Thoracic aorta (tissue), 2 donors: ENCODE measurements at regions not wholly inside any gene's neighbourhood (a gene's known extent, or its start where the extent isn't known, plus 50 kb on each side); places are given as distances from the start of the nearest gene placed in this dataset.

Source experiments
- ATAC-seq: fragments of 150-250 bp; one replicate; pipeline ENCODE4 v1.8.0; 2017; ENCODE audit warnings: low read depth; ENCODE audit not compliant: insufficient number of reproducible peaks, low FRiP score
- DNase-seq: peaks from one replicate; pipeline ENCODE4 v3.0.0-alpha.2; 2020; ENCODE audit warnings: low spot score
- H3K27ac ChIP-seq, 2 donors: fragments of 200-600 bp; sonication (generic); 1 replicate in 1 of 2; 2 replicates in 1 of 2; pipeline ENCODE4 v1.5.1; 2016; ENCODE audit warnings: mild to moderate bottlenecking in 2 of 2, moderate library complexity in 2 of 2
- H3K27me3 ChIP-seq: fragments of 200-600 bp; sonication (generic); replicated peaks from 2 replicates; pipeline ENCODE4 v1.6.0; 2016; ENCODE audit warnings: mild to moderate bottlenecking; ENCODE audit not compliant: insufficient read depth
- H3K36me3 ChIP-seq: fragments of 200-600 bp; sonication (generic); one replicate; pipeline ENCODE4 v1.5.1; 2016
- H3K4me1 ChIP-seq, 2 donors: fragments of 200-600 bp; sonication (generic); 1 replicate in 1 of 2; 2 replicates in 1 of 2; pipeline versions ENCODE4 v1.5.1 to v1.6.0; 2016; ENCODE audit warnings: low read depth in 2 of 2, mild to moderate bottlenecking in 1 of 2; ENCODE audit not compliant: control insufficient read depth in 1 of 2
- H3K4me3 ChIP-seq: fragments of 200-600 bp; sonication (generic); 2 replicates; pipeline ENCODE4 v1.5.1; 2016; ENCODE audit warnings: mild to moderate bottlenecking
- H3K9me3 ChIP-seq: fragments of 200-600 bp; sonication (generic); 2 replicates; pipeline ENCODE4 v1.5.1; 2016
- CTCF ChIP-seq: fragments of 200-600 bp; sonication (generic); IDR thresholded peaks from one replicate; pipeline ENCODE4 v1.5.1; 2019; ENCODE audit warnings: antibody characterized with exemption

- H3K36me3 ChIP-seq, result no peaks in the 10 kb centered on the region
- no peak for ATAC-seq
- peaks cover 0 to 6% of the 10 kb centered on the region in 2 donors for H3K4me1 ChIP-seq
- no peak for DNase-seq
- H3K4me3 ChIP-seq, result no peak overlapping the region
- H3K9me3 ChIP-seq, result no peaks in the 10 kb centered on the region
- no peak overlapping the region for H3K27ac ChIP-seq
- H3K27me3 ChIP-seq, result no peaks in the 10 kb centered on the region
- TF ChIP-seq CTCF, result no peak
Observed at GRCh38 chrX:140916872-140917271, 85.5 kb upstream of the SPANXB1 start.

- Histone ChIP-seq H3K36me3 (no peaks in the 10 kb centered on the region), H3K27me3 (no peaks in the 10 kb centered on the region), H3K9me3 (no peaks in the 10 kb centered on the region), H3K4me3 (no peak overlapping the region), H3K4me1 (peaks cover 0 to 6% of the 10 kb centered on the region in 2 donors), H3K27ac (no peak overlapping the region)
- no peak for ATAC-seq
- TF ChIP-seq CTCF, result no peak
- no peak for DNase-seq
Observed at GRCh38 chrX:140917354-140918115, 84.9 kb upstream of the SPANXB1 start.

- no peaks in the 10 kb centered on the region for H3K27me3 ChIP-seq
- TF ChIP-seq CTCF, result peak; percentile 44
- ATAC-seq (no peak), DNase-seq (no peak)
- H3K4me3 ChIP-seq, result no peak overlapping the region
- H3K27ac ChIP-seq, result peak overlapping the region in 1 of 2 donors; percentile 64
- no peaks in the 10 kb centered on the region for H3K9me3 ChIP-seq
- no peaks in the 10 kb centered on the region for H3K36me3 ChIP-seq
- peaks cover 0 to 6% of the 10 kb centered on the region in 2 donors for H3K4me1 ChIP-seq
Observed at GRCh38 chrX:140918398-140919038, 83.9 kb upstream of the SPANXB1 start.

GRCh38 chrX:140920416-140920815 is 82.0 kb upstream of the SPANXB1 start:
- DNase-seq (no peak), ATAC-seq (no peak)
- H3K36me3 ChIP-seq, result no peaks in the 10 kb centered on the region
- peak overlapping the region in 1 of 2 donors; percentile 64 for H3K27ac ChIP-seq
- H3K4me1 ChIP-seq, result peaks cover 0 to 14% of the 10 kb centered on the region in 2 donors
- H3K4me3 ChIP-seq, result no peak overlapping the region
- no peaks in the 10 kb centered on the region for H3K27me3 ChIP-seq
- no peak for TF ChIP-seq CTCF
- no peaks in the 10 kb centered on the region for H3K9me3 ChIP-seq

- no peaks in the 10 kb centered on the region for H3K9me3 ChIP-seq
- no peak overlapping the region for H3K4me3 ChIP-seq
- no peak overlapping the region for H3K27ac ChIP-seq
- H3K4me1 ChIP-seq, result peaks cover 0 to 14% of the 10 kb centered on the region in 2 donors
- H3K27me3 ChIP-seq, result no peaks in the 10 kb centered on the region
- no peaks in the 10 kb centered on the region for H3K36me3 ChIP-seq
- ATAC-seq, result no peak
- no peak for DNase-seq
- TF ChIP-seq CTCF, result no peak
Observed at GRCh38 chrX:140923118-140923517, 79.3 kb upstream of the SPANXB1 start.
